NCI-H526 treated with DMSO at 0.1 percent for 48 hours (cell line): ENCODE measurements at regions not wholly inside any gene's neighbourhood (a gene's known extent, or its start where the extent isn't known, plus 50 kb on each side); places are given as distances from the start of the nearest gene placed in this dataset.

Experiments
- DNase-seq: peaks from one replicate; lab custom pipeline; 2025; lab: John Stamatoyannopoulos, UW

GRCh38 chr7:155181768-155182167, 111.6 kb downstream of the HTR5A start:
- DNase-seq, result no peak

GRCh38 chr7:155182406-155182970, 112.4 kb downstream of the HTR5A start:
- DNase-seq, result no peak

- DNase-seq, result no peak
Observed at GRCh38 chr7:155183655-155184054, 113.5 kb downstream of the HTR5A start.

- DNase-seq, result no peak
Observed at GRCh38 chr7:155184923-155185322, 112.8 kb upstream of the INSIG1 start.

- DNase-seq, result no peak
Observed at GRCh38 chr7:155187061-155187785, 110.5 kb upstream of the INSIG1 start.

GRCh38 chr7:155188357-155188756, 109.3 kb upstream of the INSIG1 start:
- DNase-seq, result no peak

GRCh38 chr7:155188821-155189581, 108.7 kb upstream of the INSIG1 start:
- no peak for DNase-seq

GRCh38 chr7:155189590-155189989, 108.1 kb upstream of the INSIG1 start:
- no peak for DNase-seq

- DNase-seq, result no peak
Observed at GRCh38 chr7:155190688-155191087, 107.0 kb upstream of the INSIG1 start.

GRCh38 chr7:155191137-155191536, 106.5 kb upstream of the INSIG1 start:
- DNase-seq, result no peak

- no peak for DNase-seq
Observed at GRCh38 chr7:155191901-155192478, 105.7 kb upstream of the INSIG1 start.

- DNase-seq, result no peak
Observed at GRCh38 chr7:155192961-155193640, 104.6 kb upstream of the INSIG1 start.

- no peak for DNase-seq
Observed at GRCh38 chr7:155193716-155194115, 104.0 kb upstream of the INSIG1 start.

- DNase-seq, result no peak
Observed at GRCh38 chr7:155194382-155195140, 103.1 kb upstream of the INSIG1 start.

GRCh38 chr7:155195939-155196523, 101.6 kb upstream of the INSIG1 start:
- no peak for DNase-seq

GRCh38 chr7:155198196-155198892, 99.3 kb upstream of the INSIG1 start:
- no peak for DNase-seq

GRCh38 chr7:155198901-155199845, 98.5 kb upstream of the INSIG1 start:
- no peak for DNase-seq

- DNase-seq, result no peak
Observed at GRCh38 chr7:155201325-155202087, 96.2 kb upstream of the INSIG1 start.
